Fibroblast of lung (primary cell): ENCODE measurements at regions not wholly inside any gene's neighbourhood (a gene's known extent, or its start where the extent isn't known, plus 50 kb on each side); places are given as distances from the start of the nearest gene placed in this dataset.

Source experiments
- CTCF ChIP-seq, 2 donors: IDR thresholded peaks in 1 of 2; conservative IDR thresholded peaks in 1 of 2; 1 replicate in 1 of 2; 2 replicates in 1 of 2; pipeline ENCODE4 v1.5.1; 2011 to 2012; ENCODE audit warnings: low read length in 2 of 2, control low read depth in 1 of 2, inconsistent platforms in 1 of 2, low read depth in 1 of 2, mild to moderate bottlenecking in 1 of 2
- EZH2 ChIP-seq: IDR thresholded peaks from 2 replicates; pipeline ENCODE4 v1.5.1; 2012; ENCODE audit warnings: low read length, control low read depth, mild to moderate bottlenecking; ENCODE audit errors: missing control alignments

DNA sequence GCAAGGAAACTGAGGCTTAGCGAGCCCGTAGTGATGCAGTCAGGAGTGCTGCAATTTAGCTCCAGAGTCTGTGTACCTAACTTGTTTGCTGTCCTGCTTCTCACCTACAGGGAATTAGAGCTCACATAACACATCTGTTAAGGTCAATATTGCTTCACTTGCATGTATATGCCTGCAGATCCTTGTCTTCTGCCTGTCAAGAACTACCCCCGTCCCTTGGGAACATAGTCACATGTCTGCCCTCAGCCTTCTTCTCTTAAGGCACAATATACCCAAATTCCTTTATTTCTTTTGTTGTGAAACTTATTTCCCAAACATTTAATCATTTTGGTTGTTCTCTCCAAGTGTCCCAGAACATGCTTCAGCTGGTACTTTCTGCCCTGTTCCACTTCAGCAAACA is 103.3 kb upstream of the LEF1 start:
- TF ChIP-seq CTCF (conservative IDR thresholded peaks at IDR 0.05 in 1 of 2, IDR thresholded peaks at IDR 0.05 in 1 of 2; ENCODE audit: low read depth in 1 of 2, low read length in 2 of 2) (no peak), EZH2 (no peak)
